WTC11 (cell line): ENCODE measurements at regions not wholly inside any gene's neighbourhood (a gene's known extent, or its start where the extent isn't known, plus 50 kb on each side); places are given as distances from the start of the nearest gene placed in this dataset.
"Not testable (repeated sequence)": the region's sequence is repeated elsewhere in the genome, so short reads cannot be mapped to it uniquely, and the experiment has no call there.

ENCODE experiments used
- ATAC-seq: fragments of 200-7000 bp; cut with Tn5 transposase; 2 replicates; pipeline ENCODE4 v1.10.0; 2021; ENCODE audit warnings: mild to moderate bottlenecking, moderate library complexity
- CTCF ChIA-PET: fragments of 300-600 bp; sonication (Branson Sonifier 250); formaldehyde crosslinking; loops from one replicate; lab custom pipeline; 2021; ENCODE audit warnings: antibody characterized with exemption; lab: Charles Lee
- POLR2A ChIA-PET: fragments of 350-600 bp; sonication (Branson Sonifier 250); formaldehyde crosslinking; loops from one replicate; lab custom pipeline; 2021; ENCODE audit warnings: antibody characterized with exemption; lab: Charles Lee
- DNase-seq: peaks from one replicate; pipeline ENCODE4 v3.0.0; 2021; ENCODE audit warnings: low spot score
- H3K27ac Mint-ChIP-seq: 2 replicates; pipeline ENCODE4 v1.8.0; 2021; ENCODE audit warnings: mixed read lengths
- H3K27me3 Mint-ChIP-seq: 2 replicates; pipeline ENCODE4 v1.8.0; 2021; ENCODE audit warnings: low read depth, mild to moderate bottlenecking, moderate library complexity, mixed read lengths
- H3K36me3 Mint-ChIP-seq: 2 replicates; pipeline ENCODE4 v1.8.0; 2021; ENCODE audit warnings: mixed read lengths
- H3K4me1 Mint-ChIP-seq: 2 replicates; pipeline ENCODE4 v1.8.0; 2022; ENCODE audit warnings: mixed read lengths
- H3K4me3 Mint-ChIP-seq: 2 replicates; pipeline ENCODE4 v1.8.0; 2021; ENCODE audit warnings: mild to moderate bottlenecking, moderate library complexity, mixed read lengths
- H3K9me3 Mint-ChIP-seq: 2 replicates; pipeline ENCODE4 v1.8.0; 2021; ENCODE audit warnings: mixed read lengths
- ELF4 ChIP-seq: sonication (generic); formaldehyde crosslinking; IDR thresholded peaks from 2 replicates; pipeline ENCODE4 v1.8.1; 2022; ENCODE audit warnings: low read depth, mild to moderate bottlenecking, moderate library complexity, missing genetic modification reagents
- EMX1 ChIP-seq: fragments of 250-450 bp; sonication (Bioruptor Pico); IDR thresholded peaks from 2 replicates; pipeline ENCODE4 v1.8.0; 2021; ENCODE audit warnings: mild to moderate bottlenecking
- ETV6 ChIP-seq: sonication (generic); formaldehyde crosslinking; IDR thresholded peaks from 2 replicates; pipeline ENCODE4 v1.8.1; 2022; ENCODE audit warnings: mild to moderate bottlenecking, missing genetic modification reagents
- FOXP1 ChIP-seq: sonication (generic); formaldehyde crosslinking; IDR thresholded peaks from 2 replicates; pipeline ENCODE4 v1.8.0; 2022; ENCODE audit warnings: missing genetic modification reagents, mild to moderate bottlenecking, moderate library complexity, borderline replicate concordance
- JAZF1 ChIP-seq: fragments of 250-450 bp; sonication (Bioruptor Pico); IDR thresholded peaks from 2 replicates; pipeline ENCODE4 v1.9.0; 2021; ENCODE audit warnings: moderate library complexity, mild to moderate bottlenecking, inconsistent platforms
- MAX ChIP-seq: sonication (generic); formaldehyde crosslinking; IDR thresholded peaks from 2 replicates; pipeline ENCODE4 v1.8.0; 2022; ENCODE audit warnings: mild to moderate bottlenecking, missing genetic modification reagents
- NR1H2 ChIP-seq: sonication (generic); formaldehyde crosslinking; IDR thresholded peaks from 2 replicates; pipeline ENCODE4 v1.9.0; 2021; ENCODE audit warnings: mild to moderate bottlenecking, moderate library complexity, missing genetic modification reagents
- SMAD3 ChIP-seq: sonication (generic); formaldehyde crosslinking; IDR thresholded peaks from 2 replicates; pipeline ENCODE4 v1.8.0; 2022; ENCODE audit warnings: missing genetic modification reagents, mild to moderate bottlenecking, borderline replicate concordance
- ZNF317 ChIP-seq: sonication (generic); formaldehyde crosslinking; IDR thresholded peaks from 2 replicates; pipeline ENCODE4 v1.8.1; 2023; ENCODE audit warnings: low read depth, mild to moderate bottlenecking, moderate library complexity, missing genetic modification reagents, borderline replicate concordance
- ZNF512 ChIP-seq: sonication (generic); formaldehyde crosslinking; IDR thresholded peaks from 2 replicates; pipeline ENCODE4 v1.8.1; 2022; ENCODE audit warnings: missing genetic modification reagents, borderline replicate concordance
- TF ChIP-seq, protein P1 (sequence below): sonication (generic); formaldehyde crosslinking; IDR thresholded peaks from 2 replicates; pipeline ENCODE4 v1.8.0; 2023; ENCODE audit warnings: mild to moderate bottlenecking, missing genetic modification reagents
- TF ChIP-seq, protein P2 (sequence below): sonication (generic); formaldehyde crosslinking; IDR thresholded peaks from 2 replicates; pipeline ENCODE4 v1.8.1; 2022; ENCODE audit warnings: low read depth, missing genetic modification reagents, borderline replicate concordance
- TF ChIP-seq, protein P3 (sequence below): sonication (generic); formaldehyde crosslinking; IDR thresholded peaks from 2 replicates; pipeline ENCODE4 v1.8.0; 2022; ENCODE audit warnings: mild to moderate bottlenecking, missing genetic modification reagents
- TF ChIP-seq, protein P4 (sequence below): fragments of 250-450 bp; sonication (Bioruptor Pico); IDR thresholded peaks from 2 replicates; pipeline ENCODE4 v1.9.0; 2021; ENCODE audit warnings: mild to moderate bottlenecking
- TF ChIP-seq, protein P5 (sequence below): sonication (generic); formaldehyde crosslinking; IDR thresholded peaks from 2 replicates; pipeline ENCODE4 v1.8.1; 2023; ENCODE audit warnings: mild to moderate bottlenecking, missing genetic modification reagents, moderate library complexity

GRCh38 chr21:15472108-15473040, 257.4 kb upstream of the USP25 start (continued):
- no peak for TF ChIP-seq FOXP1 (CRISPR knock-in tag)
- TF ChIP-seq, protein P1, sequence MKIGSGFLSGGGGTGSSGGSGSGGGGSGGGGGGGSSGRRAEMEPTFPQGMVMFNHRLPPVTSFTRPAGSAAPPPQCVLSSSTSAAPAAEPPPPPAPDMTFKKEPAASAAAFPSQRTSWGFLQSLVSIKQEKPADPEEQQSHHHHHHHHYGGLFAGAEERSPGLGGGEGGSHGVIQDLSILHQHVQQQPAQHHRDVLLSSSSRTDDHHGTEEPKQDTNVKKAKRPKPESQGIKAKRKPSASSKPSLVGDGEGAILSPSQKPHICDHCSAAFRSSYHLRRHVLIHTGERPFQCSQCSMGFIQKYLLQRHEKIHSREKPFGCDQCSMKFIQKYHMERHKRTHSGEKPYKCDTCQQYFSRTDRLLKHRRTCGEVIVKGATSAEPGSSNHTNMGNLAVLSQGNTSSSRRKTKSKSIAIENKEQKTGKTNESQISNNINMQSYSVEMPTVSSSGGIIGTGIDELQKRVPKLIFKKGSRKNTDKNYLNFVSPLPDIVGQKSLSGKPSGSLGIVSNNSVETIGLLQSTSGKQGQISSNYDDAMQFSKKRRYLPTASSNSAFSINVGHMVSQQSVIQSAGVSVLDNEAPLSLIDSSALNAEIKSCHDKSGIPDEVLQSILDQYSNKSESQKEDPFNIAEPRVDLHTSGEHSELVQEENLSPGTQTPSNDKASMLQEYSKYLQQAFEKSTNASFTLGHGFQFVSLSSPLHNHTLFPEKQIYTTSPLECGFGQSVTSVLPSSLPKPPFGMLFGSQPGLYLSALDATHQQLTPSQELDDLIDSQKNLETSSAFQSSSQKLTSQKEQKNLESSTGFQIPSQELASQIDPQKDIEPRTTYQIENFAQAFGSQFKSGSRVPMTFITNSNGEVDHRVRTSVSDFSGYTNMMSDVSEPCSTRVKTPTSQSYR (CRISPR knock-in tag), result no peak

GRCh38 chr21:15477773-15478172, 252.0 kb upstream of the USP25 start:
- DNase-seq, H3K27me3 Mint-ChIP-seq, POLR2A ChIA-PET, H3K4me3 Mint-ChIP-seq, H3K4me1 Mint-ChIP-seq, H3K36me3 Mint-ChIP-seq, H3K27ac Mint-ChIP-seq, ATAC-seq: not testable (repeated sequence)
- peaks cover 16% of the 10 kb centered on the region for H3K9me3 Mint-ChIP-seq
- CTCF ChIA-PET, result interaction anchor here (0.6 kb wide), 1 partner anchor 592 kb away, joined by 3 read pairs; no protein-coding TSS in a partner anchor

DNA sequence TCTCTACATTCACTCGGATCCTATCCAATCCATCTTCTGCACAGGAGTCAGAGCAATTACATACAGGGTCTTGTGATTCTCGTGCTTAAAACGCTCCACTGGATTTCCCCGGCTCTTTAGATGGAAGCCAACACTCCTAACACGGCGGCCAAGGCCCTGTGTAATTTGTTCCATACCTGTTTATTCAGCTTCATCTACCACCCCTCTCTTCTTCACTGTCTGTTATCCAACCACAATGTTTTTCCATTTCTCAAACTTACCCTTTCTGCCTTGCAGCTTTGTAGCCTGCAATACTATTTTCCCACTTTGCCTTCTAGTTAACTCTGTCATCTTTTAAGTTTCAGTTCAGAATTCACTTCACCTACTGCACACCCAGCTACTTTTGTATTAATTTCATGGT, 249.6 kb upstream of the USP25 start:
- DNase-seq (no peak), ATAC-seq (no peak)
- POLR2A ChIA-PET, result no interaction called here
- TF ChIP-seq EMX1 (CRISPR knock-in tag) (no peak), ZNF512 (CRISPR knock-in tag) (no peak), JAZF1 (CRISPR knock-in tag) (no peak), FOXP1 (CRISPR knock-in tag) (no peak), NR1H2 (no peak), ELF4 (CRISPR knock-in tag) (no peak), ZNF317 (CRISPR knock-in tag) (no peak), SMAD3 (CRISPR knock-in tag) (no peak), MAX (CRISPR knock-in tag) (no peak), ETV6 (CRISPR knock-in tag) (no peak)
- TF ChIP-seq, protein P2, sequence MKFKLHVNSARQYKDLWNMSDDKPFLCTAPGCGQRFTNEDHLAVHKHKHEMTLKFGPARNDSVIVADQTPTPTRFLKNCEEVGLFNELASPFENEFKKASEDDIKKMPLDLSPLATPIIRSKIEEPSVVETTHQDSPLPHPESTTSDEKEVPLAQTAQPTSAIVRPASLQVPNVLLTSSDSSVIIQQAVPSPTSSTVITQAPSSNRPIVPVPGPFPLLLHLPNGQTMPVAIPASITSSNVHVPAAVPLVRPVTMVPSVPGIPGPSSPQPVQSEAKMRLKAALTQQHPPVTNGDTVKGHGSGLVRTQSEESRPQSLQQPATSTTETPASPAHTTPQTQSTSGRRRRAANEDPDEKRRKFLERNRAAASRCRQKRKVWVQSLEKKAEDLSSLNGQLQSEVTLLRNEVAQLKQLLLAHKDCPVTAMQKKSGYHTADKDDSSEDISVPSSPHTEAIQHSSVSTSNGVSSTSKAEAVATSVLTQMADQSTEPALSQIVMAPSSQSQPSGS (CRISPR knock-in tag), result no peak
- TF ChIP-seq, protein P3, sequence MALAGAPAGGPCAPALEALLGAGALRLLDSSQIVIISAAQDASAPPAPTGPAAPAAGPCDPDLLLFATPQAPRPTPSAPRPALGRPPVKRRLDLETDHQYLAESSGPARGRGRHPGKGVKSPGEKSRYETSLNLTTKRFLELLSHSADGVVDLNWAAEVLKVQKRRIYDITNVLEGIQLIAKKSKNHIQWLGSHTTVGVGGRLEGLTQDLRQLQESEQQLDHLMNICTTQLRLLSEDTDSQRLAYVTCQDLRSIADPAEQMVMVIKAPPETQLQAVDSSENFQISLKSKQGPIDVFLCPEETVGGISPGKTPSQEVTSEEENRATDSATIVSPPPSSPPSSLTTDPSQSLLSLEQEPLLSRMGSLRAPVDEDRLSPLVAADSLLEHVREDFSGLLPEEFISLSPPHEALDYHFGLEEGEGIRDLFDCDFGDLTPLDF (CRISPR knock-in tag), result no peak
- TF ChIP-seq, protein P4, sequence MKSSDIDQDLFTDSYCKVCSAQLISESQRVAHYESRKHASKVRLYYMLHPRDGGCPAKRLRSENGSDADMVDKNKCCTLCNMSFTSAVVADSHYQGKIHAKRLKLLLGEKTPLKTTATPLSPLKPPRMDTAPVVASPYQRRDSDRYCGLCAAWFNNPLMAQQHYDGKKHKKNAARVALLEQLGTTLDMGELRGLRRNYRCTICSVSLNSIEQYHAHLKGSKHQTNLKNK (CRISPR knock-in tag), result no peak
- TF ChIP-seq, protein P5, sequence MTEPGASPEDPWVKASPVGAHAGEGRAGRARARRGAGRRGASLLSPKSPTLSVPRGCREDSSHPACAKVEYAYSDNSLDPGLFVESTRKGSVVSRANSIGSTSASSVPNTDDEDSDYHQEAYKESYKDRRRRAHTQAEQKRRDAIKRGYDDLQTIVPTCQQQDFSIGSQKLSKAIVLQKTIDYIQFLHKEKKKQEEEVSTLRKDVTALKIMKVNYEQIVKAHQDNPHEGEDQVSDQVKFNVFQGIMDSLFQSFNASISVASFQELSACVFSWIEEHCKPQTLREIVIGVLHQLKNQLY (CRISPR knock-in tag), result no peak
- Mint-ChIP-seq H3K4me1 (peaks cover 10% of the 10 kb centered on the region), H3K9me3 (peaks cover 13% of the 10 kb centered on the region), H3K36me3 (peaks cover 5% of the 10 kb centered on the region), H3K4me3 (no peak overlapping the region), H3K27me3 (no peaks in the 10 kb centered on the region), H3K27ac (no peak overlapping the region)
- CTCF ChIA-PET, result no interaction called here
